ENCODE measurements at regions not wholly inside any gene's neighbourhood (a gene's known extent, or its start where the extent isn't known, plus 50 kb on each side); places are given as distances from the start of the nearest gene placed in this dataset.

DNA sequence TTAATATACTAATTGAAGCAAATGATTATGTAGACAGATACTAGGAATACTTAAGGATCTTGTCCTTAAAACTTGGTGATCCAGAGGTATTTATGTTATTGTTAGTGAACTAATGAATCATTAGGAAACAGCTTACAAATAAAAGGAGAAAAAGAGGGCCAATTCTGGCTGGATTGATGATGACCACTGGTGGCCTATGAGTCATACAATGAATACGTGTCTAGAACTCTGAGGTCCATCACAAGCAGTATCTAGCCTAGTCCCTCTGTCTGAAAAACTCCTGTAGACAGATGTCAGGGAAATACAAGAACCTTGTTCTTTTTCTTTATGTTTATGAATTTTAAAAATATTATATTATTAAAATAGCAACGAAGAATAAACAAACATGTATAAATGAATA, 51.7 kb upstream of the RTL1 start:
- DNase-seq: peak; percentile 55

- DNase-seq: no peak
Measured at GRCh38 chr14:100962494-100962893, 59.0 kb upstream of the RTL1 start.

DNA sequence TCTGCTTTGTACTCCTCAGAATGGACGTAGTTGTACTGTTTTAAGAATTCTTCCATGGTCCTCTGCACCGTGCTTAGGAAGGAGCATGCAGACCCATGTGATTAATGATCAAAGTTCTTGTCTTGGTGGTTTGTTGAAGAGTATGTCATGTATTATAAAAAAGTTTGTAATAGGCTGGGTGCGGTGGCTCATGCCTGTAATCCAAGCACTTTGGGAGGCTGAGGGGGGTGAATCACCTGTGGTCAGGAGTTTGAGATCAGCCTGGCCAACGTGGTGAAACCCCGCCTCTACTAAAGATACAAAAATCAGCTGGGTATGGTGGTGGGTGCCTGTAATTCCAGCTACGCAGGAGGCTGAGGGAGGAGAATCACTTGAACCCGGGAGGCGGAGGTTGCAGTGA, 61.8 kb upstream of the RTL1 start:
- no peak for DNase-seq

DNA sequence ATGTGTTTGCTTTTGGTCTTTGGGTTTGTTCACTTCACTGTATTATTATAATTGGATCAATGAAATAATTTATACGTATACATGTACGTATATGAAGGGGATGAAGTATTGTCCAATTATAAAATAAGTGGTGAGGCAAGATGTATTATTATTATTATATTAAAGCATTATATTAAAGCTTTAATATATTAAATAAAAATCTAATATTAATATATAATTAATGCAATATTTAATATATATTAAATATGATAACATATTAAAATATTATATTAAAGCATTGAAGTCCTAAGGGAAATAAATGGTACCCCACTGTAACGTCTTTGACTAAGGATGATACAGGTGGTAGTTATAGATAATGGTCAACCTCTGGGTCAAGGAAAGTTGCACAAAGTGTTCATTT, 63.7 kb upstream of the RTL1 start:
- DNase-seq: no peak

DNA sequence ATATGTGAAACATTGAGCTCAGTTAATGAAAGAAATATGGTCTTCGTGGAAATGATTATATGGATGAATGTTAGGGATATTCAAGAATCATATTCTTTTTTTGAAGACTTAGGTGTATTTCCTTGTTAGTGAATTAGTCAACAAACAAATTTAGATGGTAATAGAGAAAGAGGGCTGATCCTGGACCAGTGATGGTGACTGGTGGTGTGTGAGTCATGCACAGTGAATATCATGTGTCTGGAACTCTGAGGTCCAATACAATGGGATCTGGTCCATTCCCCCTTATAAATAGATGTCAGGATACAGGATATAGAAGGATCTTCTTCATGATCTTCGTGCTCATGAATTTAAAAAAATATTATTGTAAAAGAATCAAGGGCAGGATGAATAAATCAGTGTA, 64.4 kb upstream of the RTL1 start:
- DNase-seq: no peak

- DNase-seq: peak; percentile 62
Measured at GRCh38 chr14:100972118-100972897, 68.8 kb upstream of the RTL1 start.

GRCh38 chr14:100975671-100976070, 72.1 kb upstream of the RTL1 start:
- DNase-seq: peak; percentile 39

DNA sequence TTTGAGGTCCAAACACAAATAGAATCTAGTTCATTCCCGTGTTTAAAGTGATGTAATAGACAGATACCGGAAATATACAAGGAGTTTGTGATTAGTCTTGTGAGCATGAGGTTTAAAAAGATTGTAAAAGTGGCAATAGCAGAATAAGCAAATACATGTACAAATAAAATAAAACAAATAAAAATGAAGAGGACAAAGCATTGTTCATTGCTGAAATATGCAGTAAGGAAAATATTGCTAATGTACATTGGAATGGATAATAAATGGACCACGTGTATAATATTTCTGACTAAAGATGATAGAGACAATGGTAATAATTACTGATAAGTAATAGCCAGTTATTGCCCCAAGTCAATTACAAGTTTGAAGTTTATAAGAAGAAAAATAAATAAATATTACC, 75.6 kb upstream of the RTL1 start:
- no peak for DNase-seq

- DNase-seq: peak; percentile 87
Measured at GRCh38 chr14:100979780-100980179, 76.3 kb upstream of the RTL1 start.

DNA sequence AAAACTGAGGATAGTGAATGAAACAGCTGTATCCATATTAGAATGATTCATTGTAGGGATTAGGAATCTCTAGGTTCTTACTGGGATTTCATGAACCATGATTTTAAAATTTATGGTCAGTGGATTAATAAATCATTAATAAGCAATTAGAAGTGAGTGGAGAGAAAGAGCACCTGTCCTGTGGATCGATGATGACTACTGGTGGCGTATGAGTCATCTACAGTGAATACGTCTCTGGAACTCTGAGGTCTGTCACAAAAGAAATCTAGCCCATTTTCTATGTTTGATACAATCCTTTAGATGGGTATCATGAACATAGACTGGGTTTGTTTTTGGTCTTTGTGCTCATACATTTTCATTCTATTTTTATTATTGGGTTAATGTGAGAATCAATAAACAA, 77.3 kb upstream of the RTL1 start:
- no peak for DNase-seq

GRCh38 chr14:100981809-100982208, 78.3 kb upstream of the RTL1 start:
- DNase-seq: peak; percentile 72

GRCh38 chr14:100982353-100982752, 78.8 kb upstream of the RTL1 start:
- no peak for DNase-seq

GRCh38 chr14:100982762-100983161, 79.2 kb upstream of the RTL1 start:
- DNase-seq: peak; percentile 40

DNA sequence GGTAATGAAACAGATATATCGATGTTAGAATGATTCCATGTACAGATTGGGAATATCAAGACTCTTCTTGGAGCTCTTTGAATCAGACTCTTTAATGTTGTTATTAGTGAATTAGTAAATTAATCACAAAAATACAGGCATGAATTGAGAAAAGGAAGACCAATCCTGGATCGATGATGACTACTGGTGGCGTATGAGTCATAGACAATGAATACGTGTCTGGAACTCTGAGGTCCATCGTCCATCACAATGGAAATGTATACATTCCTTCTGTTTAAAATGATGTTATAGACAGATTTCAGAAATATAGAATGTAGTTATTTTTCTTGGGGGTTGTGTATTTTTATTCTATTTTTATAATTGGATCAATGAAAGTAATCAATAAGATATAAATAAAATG, 80.2 kb upstream of the RTL1 start:
- DNase-seq: no peak

DNA sequence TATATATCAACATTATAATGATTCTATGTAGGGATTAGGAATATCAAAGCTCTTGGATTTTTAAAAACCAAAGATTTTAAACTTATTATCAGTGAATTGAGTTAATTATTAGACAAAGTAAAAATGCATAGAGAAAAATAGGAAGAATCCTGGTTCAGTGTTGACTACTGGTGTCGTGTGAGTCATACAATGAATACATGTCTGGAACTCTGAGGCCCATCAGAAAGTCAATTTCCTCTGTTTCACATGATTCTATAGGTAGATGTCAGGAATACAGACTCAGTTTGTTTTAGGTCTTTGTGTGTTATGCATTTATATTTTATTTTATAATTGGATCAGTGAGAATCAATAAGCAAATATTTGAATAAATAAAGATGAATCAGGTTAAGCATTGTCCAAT, 84.5 kb upstream of the RTL1 start:
- peak; percentile 39 for DNase-seq

GRCh38 chr14:100988411-100988900, 84.9 kb upstream of the RTL1 start:
- no peak for DNase-seq

- no peak for DNase-seq
Measured at GRCh38 chr14:100988956-100989355, 85.4 kb upstream of the RTL1 start.

GRCh38 chr14:100989924-100990323, 86.4 kb upstream of the RTL1 start:
- peak; percentile 62 for DNase-seq

- peak; percentile 59 for DNase-seq
Measured at GRCh38 chr14:100994082-100994481, 90.6 kb upstream of the RTL1 start.

- no peak for DNase-seq
Measured at GRCh38 chr14:100994756-100995330, 91.3 kb upstream of the RTL1 start.

- no peak for DNase-seq
Measured at GRCh38 chr14:101000711-101001250, 97.3 kb upstream of the RTL1 start.

DNA sequence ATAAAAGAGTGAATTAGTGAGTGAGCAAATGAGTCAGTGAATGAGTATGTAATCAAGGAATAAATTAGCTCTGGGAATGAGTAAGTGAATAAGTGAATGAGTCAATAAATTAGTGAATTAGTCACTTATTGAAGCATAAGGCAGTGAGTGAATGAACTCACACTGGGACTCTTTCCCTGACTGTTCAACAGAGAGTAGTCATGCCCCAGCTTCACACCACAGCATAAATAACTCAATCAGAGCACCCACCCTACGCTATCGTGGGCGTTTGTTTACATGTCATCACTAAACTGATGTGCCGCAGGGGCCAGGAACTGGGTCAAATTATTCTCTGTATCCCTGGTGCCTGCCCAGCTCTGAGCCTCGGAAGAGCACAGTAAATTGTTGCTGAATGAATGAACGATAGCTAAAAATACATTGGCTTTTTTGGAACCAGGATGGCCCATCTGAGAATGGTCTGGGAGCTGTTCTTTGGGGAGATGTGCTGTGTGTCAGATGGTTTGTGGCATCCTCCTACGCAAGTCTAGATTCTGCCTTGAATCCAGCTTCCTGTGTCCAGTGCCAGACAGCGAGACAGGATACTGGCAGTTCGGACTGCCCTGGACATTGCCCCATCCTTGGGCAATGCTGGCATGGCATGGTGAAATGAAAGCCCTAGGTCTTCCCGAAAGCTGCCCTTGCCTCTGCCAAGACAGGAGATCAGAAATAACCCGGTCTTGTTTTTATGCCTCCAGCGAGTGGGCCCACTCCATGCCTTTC, 98.0 kb upstream of the RTL1 start:
- peak; percentile 70 for DNase-seq

- no peak for DNase-seq
Measured at GRCh38 chr14:101002738-101003137, 99.2 kb upstream of the RTL1 start.

DNA sequence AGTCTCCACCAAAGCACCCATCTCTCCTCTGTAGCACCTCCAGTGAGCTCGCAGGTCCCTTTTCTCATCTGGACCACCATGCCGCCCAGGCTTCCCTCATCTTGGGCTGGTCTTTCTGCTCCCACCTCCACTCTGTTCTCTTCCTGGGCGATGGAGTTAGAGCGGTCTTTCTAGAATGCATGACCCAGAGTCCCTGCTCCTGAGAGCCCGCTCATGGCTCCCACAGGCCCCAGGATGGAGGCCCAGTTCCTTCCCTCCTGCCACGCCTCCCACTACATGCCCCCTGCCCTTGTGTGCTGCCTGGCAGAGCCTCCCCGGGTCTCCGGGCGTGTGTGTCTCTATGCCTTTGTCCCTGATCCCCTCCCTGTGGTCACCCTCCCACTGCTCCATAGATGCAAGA, 100.7 kb upstream of the RTL1 start:
- no peak for DNase-seq

All from fibroblast of upper back skin (primary cell).